NB4 (cell line): ENCODE measurements at regions not wholly inside any gene's neighbourhood (a gene's known extent, or its start where the extent isn't known, plus 50 kb on each side); places are given as distances from the start of the nearest gene placed in this dataset.
A peak's percentile ranks its signal among the peaks of the same experiment; 100 is the strongest.

Experiments used
- DNase-seq: peaks from one replicate; pipeline ENCODE4 v3.0.0; 2010; ENCODE audit warnings: low read depth
- H3K4me3 ChIP-seq: one replicate; pipeline ENCODE4 v1.5.1; 2011; ENCODE audit warnings: mild to moderate bottlenecking, low read depth, low read length, moderate library complexity
- CTCF ChIP-seq: IDR thresholded peaks from one replicate; pipeline ENCODE4 v1.5.1; 2012; ENCODE audit warnings: low read depth, low read length
- MAX ChIP-seq: IDR thresholded peaks from 2 replicates; pipeline ENCODE4 v1.6.1; 2011; ENCODE audit warnings: low read depth, low read length
- MYC ChIP-seq: IDR thresholded peaks from 2 replicates; pipeline ENCODE4 v1.6.1; 2011; ENCODE audit warnings: low read depth, low read length
- POLR2A ChIP-seq: IDR thresholded peaks from 2 replicates; pipeline ENCODE4 v1.6.1; 2011; ENCODE audit warnings: mild to moderate bottlenecking; ENCODE audit not compliant: insufficient read length; ENCODE audit errors: extremely low read depth

GRCh38 chr15:96402403-96402802 lies 71.9 kb downstream of the NR2F2 start:
- TF ChIP-seq POLR2A (no peak), CTCF (no peak), MAX (no peak), MYC (no peak)
- DNase-seq, result no peak
- H3K4me3 ChIP-seq, result no peak overlapping the region

- DNase-seq, result no peak
- TF ChIP-seq CTCF, result peak; percentile 3
- TF ChIP-seq MAX, result no peak
- H3K4me3 ChIP-seq, result no peak overlapping the region
Observed at GRCh38 chr15:96403071-96403470, 72.6 kb downstream of the NR2F2 start.

GRCh38 chr15:96403932-96404331 lies 73.4 kb downstream of the NR2F2 start:
- H3K4me3 ChIP-seq, result no peak overlapping the region
- TF ChIP-seq MAX, result no peak
- TF ChIP-seq MYC, result no peak
- no peak for TF ChIP-seq CTCF

GRCh38 chr15:96404560-96404959 lies 74.1 kb downstream of the NR2F2 start:
- no peak for DNase-seq
- no peak overlapping the region for H3K4me3 ChIP-seq
- no peak for TF ChIP-seq MYC
- no peak for TF ChIP-seq CTCF
- no peak for TF ChIP-seq POLR2A
- TF ChIP-seq MAX, result no peak

More at GRCh38 chr15:96403932-96404331, 73.4 kb downstream of the NR2F2 start:
- no peak for DNase-seq

GRCh38 chr15:96406291-96406690 lies 75.8 kb downstream of the NR2F2 start:
- TF ChIP-seq MYC (no peak), POLR2A (no peak)
- no peak for DNase-seq
- no peak overlapping the region for H3K4me3 ChIP-seq

- TF ChIP-seq MYC, result no peak
- no peak for TF ChIP-seq MAX
- TF ChIP-seq POLR2A, result no peak
- TF ChIP-seq CTCF, result no peak
- H3K4me3 ChIP-seq, result no peak overlapping the region
- no peak for DNase-seq
Observed at GRCh38 chr15:96406701-96407100, 76.2 kb downstream of the NR2F2 start.
